ENCODE measurements at regions not wholly inside any gene's neighbourhood (a gene's known extent, or its start where the extent isn't known, plus 50 kb on each side); places are given as distances from the start of the nearest gene placed in this dataset.
"Not testable (repeated sequence)": the region's sequence is repeated elsewhere in the genome, so short reads cannot be mapped to it uniquely, and the experiment has no call there.

GRCh38 chr13:57784633-57785032, 153.1 kb downstream of the PCDH17 start:
- DNase-seq, result no peak

DNA sequence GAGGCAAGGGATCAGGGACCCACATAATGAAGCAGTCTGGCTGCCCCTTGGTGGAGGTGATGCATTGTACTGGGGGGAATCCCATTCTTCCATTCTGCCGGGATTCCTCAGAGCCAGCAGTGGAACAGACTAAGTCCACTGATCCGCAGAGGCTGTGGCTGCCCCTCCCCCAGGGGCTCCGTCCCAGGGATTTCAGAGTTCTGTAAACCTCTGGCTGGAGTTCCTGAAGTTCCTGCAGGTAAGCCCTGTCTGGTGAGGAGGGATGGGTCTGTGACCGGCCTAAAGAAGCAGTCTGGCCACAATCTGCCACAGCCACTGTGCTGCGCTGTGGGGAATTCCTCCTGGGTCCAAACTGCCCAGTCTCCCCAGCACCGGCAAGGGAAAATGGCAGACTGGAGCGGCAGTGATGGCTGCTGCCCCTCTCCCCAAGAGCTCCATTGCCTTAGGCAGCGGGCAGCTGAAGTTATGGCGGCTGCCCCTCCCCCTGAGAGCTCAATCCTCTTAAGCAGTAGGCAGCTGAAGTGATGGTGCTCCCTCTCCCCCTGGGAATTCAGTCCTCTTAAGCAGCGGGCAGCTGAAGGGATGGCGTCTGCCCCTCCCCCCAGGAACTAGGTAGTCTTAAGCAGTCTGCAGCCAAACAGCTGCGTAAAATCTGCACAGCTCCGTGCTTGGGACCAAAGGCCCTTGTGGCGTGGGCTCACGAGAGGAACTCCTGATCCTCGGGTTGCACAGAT, 155.7 kb downstream of the PCDH17 start:
- DNase-seq, result no peak

GRCh38 chr13:57799624-57800023, 168.1 kb downstream of the PCDH17 start:
- DNase-seq, result no peak

GRCh38 chr13:57813651-57814050, 182.1 kb downstream of the PCDH17 start:
- DNase-seq, result no peak

DNA sequence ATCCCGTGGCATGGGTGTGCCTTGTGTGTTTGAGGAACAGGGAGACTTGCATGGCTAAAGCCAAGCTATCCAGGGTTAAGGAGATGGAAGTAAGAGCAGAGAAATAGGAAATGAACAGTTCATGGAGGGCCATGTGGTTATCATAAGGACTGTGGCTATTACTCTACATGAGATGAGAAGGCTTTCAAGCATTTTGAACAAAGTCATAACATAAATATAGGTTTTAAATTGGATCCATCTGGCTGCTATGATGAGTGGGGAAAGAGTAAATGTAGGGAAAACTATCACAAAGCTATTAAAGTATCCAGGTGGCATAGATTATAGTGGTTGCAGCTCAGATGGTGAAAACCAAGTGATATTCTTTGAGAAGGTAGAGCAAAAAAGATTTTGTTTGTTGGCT, 184.1 kb downstream of the PCDH17 start:
- DNase-seq, result no peak

DNA sequence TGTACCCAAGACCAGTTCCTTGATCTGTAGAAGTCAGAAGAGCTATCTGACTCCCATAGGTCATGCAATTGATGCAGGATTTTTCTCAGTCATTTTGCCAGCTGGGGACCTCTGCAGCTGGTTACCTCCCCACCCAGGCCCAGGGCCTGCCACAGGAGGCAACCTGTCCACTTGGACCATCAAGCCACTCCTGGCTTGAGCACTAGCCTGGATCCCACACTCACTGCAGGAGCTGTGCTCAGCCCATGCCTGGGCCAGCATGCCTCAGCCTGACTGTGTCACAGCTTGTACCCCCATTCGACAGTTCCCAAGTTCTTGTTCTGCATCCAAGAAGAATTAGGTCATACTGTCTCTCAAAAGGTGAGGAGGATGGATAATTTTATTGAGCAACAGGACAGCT, 189.4 kb downstream of the PCDH17 start:
- no peak for DNase-seq

GRCh38 chr13:57823704-57824103, 192.2 kb downstream of the PCDH17 start:
- no peak for DNase-seq

- DNase-seq, result no peak
These were observed 192.6 kb downstream of the PCDH17 start for GRCh38 chr13:57824121-57824520.

DNA sequence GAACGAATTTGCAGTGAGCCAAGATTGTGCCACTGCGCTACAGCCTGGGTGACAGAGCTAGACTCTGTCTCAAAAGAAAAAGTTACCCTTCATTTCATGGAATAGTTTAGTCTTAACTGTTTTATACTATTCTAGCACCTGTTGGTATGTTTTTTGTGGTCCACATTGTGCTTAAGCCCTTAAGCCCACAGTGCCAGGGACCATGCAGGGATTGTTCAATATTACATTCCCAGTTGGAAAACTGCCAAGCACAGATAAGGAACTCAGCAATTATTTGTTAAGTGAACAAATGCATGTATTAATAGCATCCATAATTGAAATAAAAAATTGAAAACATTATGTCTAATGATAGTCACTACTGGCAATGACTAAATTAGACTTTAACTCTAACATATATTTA, 193.5 kb downstream of the PCDH17 start:
- no peak for DNase-seq

DNA sequence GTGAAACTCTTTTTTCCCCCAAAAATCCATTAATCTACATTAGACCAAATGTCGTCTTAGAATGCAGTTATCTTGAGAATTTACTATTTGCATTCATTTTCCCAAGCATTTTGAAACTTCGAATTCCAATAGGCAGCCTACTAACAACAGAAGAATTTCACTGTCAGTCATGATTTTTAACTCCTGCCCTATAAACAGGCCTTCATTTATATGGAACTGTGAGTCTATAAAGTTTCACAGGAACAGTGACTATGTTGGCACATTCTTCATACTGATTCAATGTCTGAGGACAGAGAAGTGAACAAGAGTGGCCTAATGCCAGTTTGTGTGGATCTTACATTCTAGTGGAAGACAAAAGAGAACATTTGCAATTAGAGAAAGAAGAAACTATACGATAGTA, 198.0 kb downstream of the PCDH17 start:
- no peak for DNase-seq

DNA sequence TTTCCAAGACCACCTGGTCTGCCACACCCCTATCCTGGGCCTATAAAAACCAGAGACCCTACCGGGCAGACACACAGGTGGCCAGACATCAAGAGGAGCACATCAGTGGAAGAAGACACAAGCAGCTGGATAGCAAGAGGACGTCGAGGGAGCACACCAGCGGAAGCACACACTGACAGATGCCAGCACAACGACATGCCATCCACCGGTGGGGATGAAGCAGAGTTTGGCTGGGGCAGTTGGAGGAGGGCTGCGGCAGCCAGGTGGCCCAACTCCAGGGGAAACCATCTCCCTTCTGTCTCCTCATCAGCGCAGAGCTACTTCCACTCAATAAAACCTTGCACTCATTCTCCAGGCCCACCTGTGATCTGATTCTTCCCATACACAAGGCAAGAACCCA, 200.6 kb downstream of the PCDH17 start:
- no peak for DNase-seq

DNA sequence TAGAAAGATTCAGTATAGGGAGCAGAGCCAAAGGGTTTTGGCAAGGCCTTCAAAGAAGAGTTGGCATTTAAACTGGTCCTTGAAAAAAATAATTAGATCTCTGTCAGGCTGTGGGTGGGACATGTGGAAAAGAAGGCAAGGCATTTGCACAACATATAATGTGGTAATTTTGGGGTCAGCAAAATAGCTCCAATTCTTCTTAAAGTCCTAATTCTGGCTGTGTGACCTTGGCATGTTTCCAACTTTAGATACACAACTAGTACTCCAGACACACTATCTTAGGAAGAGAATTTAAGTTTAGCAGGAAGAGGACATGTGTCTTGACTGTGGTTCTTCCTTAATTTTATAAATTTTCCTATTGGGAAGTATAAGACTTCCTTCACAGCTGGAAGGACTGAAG, 206.3 kb downstream of the PCDH17 start:
- no peak for DNase-seq

GRCh38 chr13:57843521-57843920, 212.0 kb downstream of the PCDH17 start:
- no peak for DNase-seq

- DNase-seq, result no peak
These were observed 215.1 kb downstream of the PCDH17 start for GRCh38 chr13:57846600-57847173.

DNA sequence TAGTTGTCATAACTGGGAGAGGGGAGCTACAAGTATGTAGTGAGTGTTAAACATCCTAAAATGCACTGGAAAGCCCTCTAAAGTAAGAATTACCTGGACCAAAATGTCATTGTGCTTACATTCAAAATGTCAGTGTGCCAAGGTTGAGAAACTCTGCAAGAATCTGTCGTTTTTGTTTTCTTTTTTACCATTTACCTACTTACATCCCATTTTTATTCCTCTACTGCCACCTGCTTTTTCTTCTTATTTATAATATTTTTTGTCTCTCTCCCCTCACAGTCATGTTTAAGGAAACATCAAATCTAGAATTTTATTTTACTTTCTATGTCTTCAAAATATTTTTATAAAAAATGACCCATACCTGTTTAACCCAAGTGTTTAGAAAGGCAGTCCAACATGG, 226.4 kb downstream of the PCDH17 start:
- no peak for DNase-seq

DNA sequence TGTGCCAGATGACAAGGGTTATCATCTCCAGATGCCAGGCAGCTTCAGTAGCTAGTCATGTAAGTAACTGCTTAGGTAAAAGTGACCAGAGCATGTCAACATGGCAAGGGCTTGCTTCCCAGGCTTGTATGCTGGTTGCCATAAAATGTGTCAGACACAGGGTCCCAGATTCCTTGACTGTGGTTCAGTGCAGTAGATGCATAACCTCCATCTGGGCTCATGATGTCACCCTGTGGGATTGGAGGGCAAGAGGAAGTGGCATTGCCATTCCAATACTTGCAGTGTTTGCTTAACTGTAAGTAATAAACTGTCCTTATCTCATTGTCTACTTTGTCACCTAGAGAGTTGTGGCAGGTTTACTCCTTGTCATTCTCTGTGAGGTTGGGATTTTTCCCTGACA, 226.8 kb downstream of the PCDH17 start:
- DNase-seq, result no peak

- DNase-seq, result no peak
These were observed 231.3 kb downstream of the PCDH17 start for GRCh38 chr13:57862879-57863278.

GRCh38 chr13:57865600-57866294, 234.2 kb downstream of the PCDH17 start:
- no peak for DNase-seq

GRCh38 chr13:57874530-57874929, 243.0 kb downstream of the PCDH17 start:
- no peak for DNase-seq

- no peak for DNase-seq
These were observed 246.1 kb downstream of the PCDH17 start for GRCh38 chr13:57877601-57878000.

DNA sequence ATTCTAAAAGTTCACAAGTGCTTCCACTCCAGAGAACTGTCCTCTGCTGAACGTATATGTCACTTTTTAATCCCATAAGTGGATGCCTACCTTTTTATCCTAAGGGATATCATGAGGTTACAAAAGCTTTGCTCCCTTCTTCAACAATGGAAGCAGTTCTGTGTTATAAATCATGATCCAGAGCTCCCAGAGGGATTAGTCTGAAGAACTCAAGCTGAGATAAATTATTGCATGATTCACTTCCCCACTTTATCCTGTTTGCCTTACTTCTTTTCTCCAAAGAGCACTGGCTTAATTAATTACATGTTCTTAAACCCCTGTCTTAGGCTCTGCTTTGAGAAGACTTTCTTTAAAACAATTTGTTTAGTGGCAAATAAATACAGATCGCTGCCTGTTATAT, 246.7 kb downstream of the PCDH17 start:
- no peak for DNase-seq

- no peak for DNase-seq
These were observed 265.7 kb downstream of the PCDH17 start for GRCh38 chr13:57897225-57897624.

- no peak for DNase-seq
These were observed 267.6 kb downstream of the PCDH17 start for GRCh38 chr13:57899096-57899495.

GRCh38 chr13:57909833-57910232, 278.3 kb downstream of the PCDH17 start:
- not testable (repeated sequence) for DNase-seq

Data from NCI-H526 treated with DMSO at 0.1 percent for 48 hours (cell line).